ENCODE measurements at regions not wholly inside any gene's neighbourhood (a gene's known extent, or its start where the extent isn't known, plus 50 kb on each side); places are given as distances from the start of the nearest gene placed in this dataset.

- no peak for DNase-seq
- no peak for TF ChIP-seq CTCF (conservative IDR thresholded peaks at IDR 0.05)
- no peak overlapping the region for H3K27ac Mint-ChIP-seq
- H3K36me3 Mint-ChIP-seq (ENCODE audit: insufficient read depth in 1 of 3, low read depth in 3 of 3): no peaks in the 10 kb centered on the region; a peak in 1 of 7 replicates
- H3K23me2 ChIP-seq (ENCODE audit: insufficient read length, low read depth, low read length, poor library complexity, severe bottlenecking): no peaks in the 10 kb centered on the region
- H4K5ac ChIP-seq (ENCODE audit: insufficient read length, low read depth, low read length): no peak overlapping the region
- no peak overlapping the region for H2BK12ac ChIP-seq (ENCODE audit: insufficient read length, low read depth, low read length)
- H3K79me2 ChIP-seq (ENCODE audit: insufficient read depth, low read length): no peaks in the 10 kb centered on the region
- H3K27me3 ChIP-seq (ENCODE audit: insufficient read depth, low read length): no peaks in the 10 kb centered on the region
- H3K9me3 Mint-ChIP-seq: no peaks in the 10 kb centered on the region; a peak in 1 of 5 replicates
- H2AK5ac ChIP-seq (ENCODE audit: insufficient read length, low read length): no peak overlapping the region
- no peak overlapping the region for H2AFZ ChIP-seq (ENCODE audit: low read length)
- H3K4me1 ChIP-seq (ENCODE audit: insufficient read depth, low read length): no peaks in the 10 kb centered on the region
- H3K4me1 Mint-ChIP-seq: no peaks in the 10 kb centered on the region
- no peaks in the 10 kb centered on the region for H3K79me1 ChIP-seq (ENCODE audit: insufficient read depth, low read depth, low read length, poor library complexity, severe bottlenecking)
- no peak overlapping the region for H3K4ac ChIP-seq (ENCODE audit: low read depth, low read length)
- no peaks in the 10 kb centered on the region for H3K9me3 ChIP-seq (ENCODE audit: control insufficient read depth, low read depth, low read length)
- H2BK120ac ChIP-seq (ENCODE audit: low read depth, low read length, poor library complexity, severe bottlenecking): no peak overlapping the region
- no peak overlapping the region for H2BK20ac ChIP-seq (ENCODE audit: low read depth, low read length, poor library complexity, severe bottlenecking)
- WGBS (ENCODE audit: extremely low coverage, insufficient read length, low lambda C conversion rate): no CpG with 5 or more reads among the region's 1 CpG
- H3T11ph ChIP-seq (ENCODE audit: low read length): no peak overlapping the region
- H3K56ac ChIP-seq (ENCODE audit: insufficient read length, low read depth, low read length): no peak overlapping the region
- no peak overlapping the region for H3K4me3 Mint-ChIP-seq
- no peak overlapping the region for H4K91ac ChIP-seq (ENCODE audit: insufficient read length, low read depth, low read length)
- no peak overlapping the region for H3K9ac ChIP-seq (ENCODE audit: extremely low read depth, insufficient read length, low read length)
- no peak overlapping the region for H3K23ac ChIP-seq (ENCODE audit: insufficient read length, low read depth, low read length)
- no peak overlapping the region for H3K4me2 ChIP-seq (ENCODE audit: insufficient read depth, insufficient read length, low read length)
- no peak overlapping the region for H2BK5ac ChIP-seq (ENCODE audit: insufficient read length, low read length)
- no peak overlapping the region for H4K8ac ChIP-seq (replicated peaks; ENCODE audit: insufficient read length, low read depth, low read length)
- H3K18ac ChIP-seq (ENCODE audit: insufficient read length, low read depth, low read length): no peak overlapping the region
- no peak overlapping the region for H3K14ac ChIP-seq (ENCODE audit: insufficient read depth, low read length)
- H2BK15ac ChIP-seq (ENCODE audit: low read depth, low read length): no peak overlapping the region
- H3K27me3 Mint-ChIP-seq (ENCODE audit: low read depth): peaks cover 3% of the 10 kb centered on the region; the same call in 1 of the 2 replicates
- H4K20me1 ChIP-seq (ENCODE audit: control insufficient read depth, insufficient read depth, insufficient read length): no peaks in the 10 kb centered on the region
- no peak overlapping the region for H3K27ac ChIP-seq (ENCODE audit: insufficient read length, low read depth, low read length)
Observed at GRCh38 chr9:16082796-16083195, 530.0 kb downstream of the CCDC171 start.
